ENCODE measurements at regions not wholly inside any gene's neighbourhood (a gene's known extent, or its start where the extent isn't known, plus 50 kb on each side); places are given as distances from the start of the nearest gene placed in this dataset.

DNA sequence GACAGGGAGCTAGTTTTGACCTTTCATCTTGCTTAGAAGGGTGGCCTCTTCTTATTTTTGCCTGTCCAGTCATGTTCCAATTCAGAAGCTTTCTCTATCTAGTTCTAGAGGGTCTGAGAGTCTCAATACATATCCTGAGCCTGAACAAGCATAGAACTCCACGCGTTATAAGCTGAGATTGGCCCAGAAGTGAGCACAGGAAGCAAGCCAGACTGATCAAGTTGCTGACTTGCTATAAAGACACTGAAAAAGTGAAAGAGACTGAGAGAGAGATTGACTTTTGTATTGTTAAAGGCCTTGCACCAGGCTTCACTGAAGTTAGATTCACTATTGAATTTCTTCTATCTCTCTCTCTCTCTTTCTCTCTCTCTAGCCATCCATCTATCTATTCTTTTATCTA is 142.7 kb upstream of the DOCK10 start:
- Histone ChIP-seq H3K9me3 (no peaks in the 10 kb centered on the region), H3K27me3 (replicated peaks; ENCODE audit: insufficient read depth) (no peaks in the 10 kb centered on the region), H3K4me1 (ENCODE audit: control insufficient read depth in 1 of 2, low read depth in 2 of 2) (no peaks in the 10 kb centered on the region), H3K4me3 (no peak overlapping the region), H3K36me3 (no peaks in the 10 kb centered on the region), H3K27ac (no peak overlapping the region)
- DNase-seq (ENCODE audit: low spot score): no peak
- no peak for ATAC-seq (ENCODE audit: insufficient number of reproducible peaks, low FRiP score, low read depth)
- TF ChIP-seq CTCF (IDR thresholded peaks at IDR 0.05): no peak

DNA sequence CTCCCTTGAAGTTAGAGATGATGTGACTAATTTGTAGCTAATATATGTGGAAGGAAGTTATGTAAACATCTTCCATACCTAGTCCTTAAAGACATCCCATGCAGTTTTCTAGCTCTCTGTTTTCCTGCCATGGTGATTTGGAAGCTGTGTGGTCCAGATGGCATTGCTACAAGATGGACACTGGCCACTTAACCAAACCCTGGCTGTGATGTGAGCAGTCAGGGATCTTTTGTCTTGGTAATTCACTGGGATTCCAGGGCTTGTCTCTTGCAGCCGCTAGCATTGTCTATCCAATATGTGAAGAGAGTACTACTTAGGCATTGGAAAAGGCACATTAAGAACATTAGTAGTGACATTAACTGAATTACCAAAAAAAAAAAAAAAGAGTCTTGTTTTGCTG is 139.9 kb upstream of the DOCK10 start:
- no peaks in the 10 kb centered on the region for H3K9me3 ChIP-seq
- DNase-seq (ENCODE audit: low spot score) (no peak), ATAC-seq (ENCODE audit: insufficient number of reproducible peaks, low FRiP score, low read depth) (no peak)
- H3K27ac ChIP-seq: no peak overlapping the region
- no peak overlapping the region for H3K4me3 ChIP-seq
- H3K36me3 ChIP-seq: no peaks in the 10 kb centered on the region
- H3K4me1 ChIP-seq (ENCODE audit: control insufficient read depth in 1 of 2, low read depth in 2 of 2): no peaks in the 10 kb centered on the region
- H3K27me3 ChIP-seq (replicated peaks; ENCODE audit: insufficient read depth): no peaks in the 10 kb centered on the region
- no peak for TF ChIP-seq CTCF (IDR thresholded peaks at IDR 0.05)

GRCh38 chr2:225177098-225177497 is 134.8 kb upstream of the DOCK10 start:
- no peak for DNase-seq (ENCODE audit: low spot score)
- TF ChIP-seq CTCF (IDR thresholded peaks at IDR 0.05): no peak
- Histone ChIP-seq H3K27ac (no peak overlapping the region), H3K27me3 (replicated peaks; ENCODE audit: insufficient read depth) (no peaks in the 10 kb centered on the region), H3K4me1 (ENCODE audit: control insufficient read depth in 1 of 2, low read depth in 2 of 2) (no peaks in the 10 kb centered on the region), H3K36me3 (no peaks in the 10 kb centered on the region), H3K9me3 (no peaks in the 10 kb centered on the region), H3K4me3 (no peak overlapping the region)
- ATAC-seq (ENCODE audit: insufficient number of reproducible peaks, low FRiP score, low read depth): no peak

DNA sequence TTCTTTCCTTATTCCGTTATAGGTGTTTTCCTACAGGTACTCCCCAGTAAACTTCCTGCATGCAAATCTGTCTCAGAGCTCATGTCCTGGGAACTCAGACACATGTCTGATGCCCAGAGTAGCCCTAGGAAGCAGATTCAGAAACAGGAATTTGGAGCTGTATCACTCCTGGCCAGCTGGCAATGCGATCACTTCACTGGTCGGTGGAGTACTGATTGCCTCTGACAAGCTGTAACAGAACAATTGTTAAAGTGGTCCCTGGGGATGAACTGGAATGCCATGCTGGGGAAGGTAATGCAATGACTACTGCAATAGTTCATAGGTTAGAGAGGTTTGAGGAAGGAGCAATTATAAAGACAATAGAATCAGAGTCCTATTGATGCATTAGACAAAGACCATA is 131.6 kb upstream of the DOCK10 start:
- ATAC-seq (ENCODE audit: insufficient number of reproducible peaks, low FRiP score, low read depth): no peak
- no peaks in the 10 kb centered on the region for H3K27me3 ChIP-seq (replicated peaks; ENCODE audit: insufficient read depth)
- H3K9me3 ChIP-seq: no peaks in the 10 kb centered on the region

DNA sequence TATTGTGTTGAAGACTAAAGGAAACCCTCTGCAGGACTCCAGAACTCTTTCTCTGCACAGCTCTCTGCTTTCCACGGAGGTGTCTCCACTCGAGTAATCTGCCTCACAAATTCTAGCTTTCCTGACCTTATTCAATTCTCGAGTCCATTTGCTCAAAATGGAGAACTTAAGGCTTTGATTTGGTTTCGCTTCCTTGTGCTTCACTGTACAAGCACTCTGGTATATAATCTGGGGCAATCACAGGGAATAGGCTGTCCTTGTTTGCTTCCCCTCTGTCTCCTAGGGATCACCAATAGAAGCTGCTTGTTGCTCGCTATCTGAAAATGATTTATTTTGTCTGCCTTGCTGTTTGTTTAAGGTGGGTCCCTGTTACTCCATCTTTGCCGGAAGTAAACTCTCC is 129.1 kb upstream of the DOCK10 start:
- Histone ChIP-seq H3K36me3 (no peaks in the 10 kb centered on the region), H3K4me1 (ENCODE audit: control insufficient read depth in 1 of 2, low read depth in 2 of 2) (no peaks in the 10 kb centered on the region), H3K27ac (no peak overlapping the region), H3K27me3 (replicated peaks; ENCODE audit: insufficient read depth) (no peaks in the 10 kb centered on the region), H3K9me3 (no peaks in the 10 kb centered on the region), H3K4me3 (no peak overlapping the region)
- no peak for TF ChIP-seq CTCF (IDR thresholded peaks at IDR 0.05)
- ATAC-seq (ENCODE audit: insufficient number of reproducible peaks, low FRiP score, low read depth): no peak
- DNase-seq (ENCODE audit: low spot score): no peak

More for the DNA sequence above, 131.6 kb upstream of the DOCK10 start:
- TF ChIP-seq CTCF (IDR thresholded peaks at IDR 0.05): no peak
- DNase-seq (ENCODE audit: low spot score): no peak
- Histone ChIP-seq H3K27ac (no peak overlapping the region), H3K4me3 (no peak overlapping the region), H3K36me3 (no peaks in the 10 kb centered on the region), H3K4me1 (ENCODE audit: control insufficient read depth in 1 of 2, low read depth in 2 of 2) (no peaks in the 10 kb centered on the region)
